HG03135 (cell line): ENCODE measurements at regions not wholly inside any gene's neighbourhood (a gene's known extent, or its start where the extent isn't known, plus 50 kb on each side); places are given as distances from the start of the nearest gene placed in this dataset.
"Not testable (repeated sequence)": the region's sequence is repeated elsewhere in the genome, so short reads cannot be mapped to it uniquely, and the experiment has no call there.

Experiments used
- ATAC-seq: cut with Tn5 transposase; IDR thresholded peaks from one replicate; pipeline ENCODE4 v1.9.1; 2021; ENCODE audit warnings: mild to moderate bottlenecking, moderate library complexity; ENCODE audit not compliant: unreplicated experiment

DNA sequence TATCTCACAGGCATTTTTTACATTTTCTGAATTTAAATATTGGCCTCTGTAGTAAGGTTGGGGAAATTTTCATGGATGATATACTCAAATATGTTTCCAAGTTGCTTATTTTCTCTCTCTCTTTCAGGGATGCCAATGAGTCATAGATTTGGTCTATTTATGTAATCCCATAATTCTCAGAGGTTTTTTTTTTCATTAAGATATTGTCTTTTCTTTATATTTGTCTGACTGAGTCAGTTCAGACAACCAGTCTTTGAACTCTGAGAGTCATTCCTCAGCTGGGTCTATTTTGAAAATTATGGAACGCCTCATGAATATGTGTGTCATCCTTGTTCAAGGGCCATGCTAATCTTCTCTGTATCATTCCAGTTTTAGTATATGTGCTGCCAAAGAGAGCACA lies 223.2 kb downstream of the PCSK1 start:
- no peak for ATAC-seq

- no peak for ATAC-seq
These were observed 225.6 kb downstream of the PCSK1 start for GRCh38 chr5:96207420-96207819.

DNA sequence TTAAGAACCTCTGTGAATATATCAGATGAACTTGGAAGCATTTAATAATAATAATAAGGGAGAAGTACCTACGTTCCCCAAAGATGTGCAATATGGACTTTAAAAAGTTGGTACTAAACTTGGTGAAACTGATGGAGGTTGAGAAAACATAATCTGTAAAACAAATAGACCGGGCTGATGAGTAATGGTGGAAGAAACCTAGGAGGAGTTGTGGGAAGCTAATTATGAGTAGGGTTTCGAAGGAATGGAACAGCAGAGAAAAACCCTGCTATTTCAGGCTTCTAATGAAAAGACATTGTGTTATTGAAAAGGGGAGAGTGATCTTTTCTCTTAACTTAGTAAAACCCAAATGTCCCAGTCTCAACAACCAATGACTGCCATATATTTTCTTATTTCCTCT lies 229.3 kb downstream of the PCSK1 start:
- ATAC-seq, result no peak

DNA sequence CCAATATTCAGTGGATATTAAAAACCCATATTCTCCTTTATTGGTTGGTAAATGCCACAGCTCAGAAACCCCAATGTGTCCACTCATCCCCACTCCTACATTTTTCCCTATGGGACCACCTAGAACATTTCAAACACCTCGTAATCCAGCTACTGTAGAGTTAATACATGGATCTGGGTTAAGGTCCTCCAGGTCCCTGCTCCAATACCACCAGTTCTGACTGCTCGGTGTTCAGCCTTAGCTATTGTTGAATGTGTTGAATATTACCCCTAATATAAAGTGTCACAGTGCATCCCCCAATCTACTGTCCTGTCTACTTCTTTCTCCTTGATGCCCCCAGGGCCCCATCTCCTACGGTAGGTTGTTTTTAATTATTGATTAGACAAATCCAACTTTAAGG lies 231.5 kb downstream of the PCSK1 start:
- ATAC-seq, result no peak

GRCh38 chr5:96200641-96201040 lies 232.4 kb downstream of the PCSK1 start:
- ATAC-seq, result no peak

GRCh38 chr5:96199713-96200183 lies 233.3 kb downstream of the PCSK1 start:
- no peak for ATAC-seq

DNA sequence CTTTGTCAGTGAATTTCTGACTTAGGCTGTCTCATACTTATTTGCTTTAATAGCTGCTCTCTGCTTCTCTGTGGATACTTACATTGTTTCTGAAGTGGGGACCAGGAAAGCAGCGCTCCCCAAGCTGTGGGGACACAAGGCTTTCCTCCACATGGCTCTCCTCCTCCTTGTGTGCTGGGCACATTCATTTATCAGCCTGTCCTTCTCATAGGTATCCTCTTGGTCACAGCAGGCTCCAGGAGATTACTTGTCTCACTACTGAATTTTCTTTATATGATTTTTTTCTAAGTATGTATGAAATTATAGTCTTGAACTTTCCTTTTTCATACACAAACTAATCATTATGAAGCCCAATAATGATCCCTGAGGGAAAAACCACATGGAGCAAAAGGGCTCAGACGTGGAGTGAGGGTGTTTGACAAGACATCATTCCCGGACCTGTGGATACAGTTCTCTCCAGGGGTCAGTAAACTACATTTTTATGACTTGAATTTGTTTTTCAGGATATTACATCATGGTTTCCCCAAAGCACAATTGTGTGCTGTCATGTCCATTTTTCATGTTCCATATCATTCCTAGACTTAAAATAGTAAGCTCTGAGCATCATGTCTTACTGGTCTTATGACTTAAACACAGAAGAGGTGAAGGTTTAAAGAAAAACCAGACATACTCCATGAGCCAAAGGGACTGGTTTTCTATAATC lies 234.5 kb downstream of the PCSK1 start:
- no peak for ATAC-seq

GRCh38 chr5:96197767-96198166 lies 235.3 kb downstream of the PCSK1 start:
- ATAC-seq, result not testable (repeated sequence)

- no peak for ATAC-seq
These were observed 235.7 kb upstream of the ELL2 start for GRCh38 chr5:96197347-96197746.

DNA sequence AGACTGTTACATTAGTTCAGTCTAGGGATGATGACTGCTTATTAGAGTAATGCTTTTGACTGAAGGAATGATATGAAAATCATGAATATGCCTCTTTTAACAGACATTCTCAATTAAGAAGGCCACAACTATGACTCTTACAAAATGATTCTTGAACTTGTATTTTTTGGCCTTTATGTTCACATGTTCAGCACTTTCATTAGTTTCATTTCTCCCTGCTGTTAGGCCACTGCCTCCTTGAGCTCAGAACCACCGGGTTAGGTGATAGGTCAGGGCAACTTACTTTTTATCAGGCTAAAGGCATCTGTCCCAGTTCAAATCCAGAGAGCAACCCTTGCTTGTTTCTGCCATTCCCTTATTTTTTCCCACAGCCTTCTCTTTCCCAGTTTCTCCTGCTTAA lies 235.2 kb upstream of the ELL2 start:
- no peak for ATAC-seq

DNA sequence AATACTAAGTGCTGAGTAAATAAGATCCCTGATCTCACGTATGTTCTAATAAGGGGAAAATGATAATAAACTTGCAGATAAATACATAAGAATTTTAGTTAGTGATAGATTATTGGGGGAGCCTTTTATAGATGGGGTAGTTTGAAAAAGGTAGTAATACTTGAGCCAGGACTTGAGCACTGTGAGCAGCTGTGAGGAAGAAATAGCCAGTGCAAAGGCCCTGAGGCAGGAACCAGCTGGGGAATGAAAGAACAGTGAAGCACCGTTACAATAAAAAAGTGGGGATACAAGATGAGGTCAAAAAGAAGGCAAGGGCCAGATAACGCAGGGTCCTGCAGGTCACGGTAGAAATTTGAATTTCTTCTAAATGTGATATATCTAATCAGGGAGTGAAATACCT lies 234.8 kb upstream of the ELL2 start:
- ATAC-seq, result no peak

DNA sequence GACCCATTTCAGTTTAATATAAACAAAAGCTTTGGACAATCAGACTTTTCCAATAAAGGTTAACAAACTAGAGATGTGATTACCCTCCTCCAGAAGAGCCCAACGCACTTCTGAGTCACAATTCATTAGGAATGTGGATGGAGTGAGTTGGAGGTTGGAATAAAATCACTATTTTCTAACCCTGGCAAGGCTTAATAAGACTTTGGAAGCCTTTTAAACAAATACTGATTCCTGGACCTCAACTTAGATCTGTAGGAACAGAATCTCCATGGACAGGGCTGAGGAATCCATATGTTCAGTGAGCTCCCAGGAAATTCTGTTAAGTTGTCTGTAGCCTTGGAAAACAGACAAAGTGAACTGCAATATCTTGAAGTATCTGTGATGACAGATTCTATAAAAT lies 233.5 kb upstream of the ELL2 start:
- no peak for ATAC-seq

DNA sequence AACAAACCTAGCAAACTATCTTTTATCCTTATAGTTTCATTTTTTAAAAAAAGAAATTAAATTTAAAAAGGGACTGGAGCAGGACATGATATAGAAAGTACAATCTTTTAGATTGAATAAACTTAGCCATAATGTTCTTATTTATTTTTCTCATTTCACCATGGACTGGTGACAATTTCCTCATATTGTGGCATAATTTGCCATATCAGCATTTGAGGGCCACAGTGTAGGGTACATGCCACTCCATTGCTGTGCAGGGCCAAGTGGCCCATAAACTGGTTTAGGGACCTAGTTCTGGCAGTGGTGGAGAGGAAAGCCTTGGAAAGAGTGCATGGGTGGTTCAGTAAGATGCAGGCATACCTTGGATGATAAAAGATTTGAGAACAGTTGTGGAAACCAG lies 232.9 kb upstream of the ELL2 start:
- no peak for ATAC-seq

GRCh38 chr5:96193946-96194345 lies 232.3 kb upstream of the ELL2 start:
- ATAC-seq, result no peak

DNA sequence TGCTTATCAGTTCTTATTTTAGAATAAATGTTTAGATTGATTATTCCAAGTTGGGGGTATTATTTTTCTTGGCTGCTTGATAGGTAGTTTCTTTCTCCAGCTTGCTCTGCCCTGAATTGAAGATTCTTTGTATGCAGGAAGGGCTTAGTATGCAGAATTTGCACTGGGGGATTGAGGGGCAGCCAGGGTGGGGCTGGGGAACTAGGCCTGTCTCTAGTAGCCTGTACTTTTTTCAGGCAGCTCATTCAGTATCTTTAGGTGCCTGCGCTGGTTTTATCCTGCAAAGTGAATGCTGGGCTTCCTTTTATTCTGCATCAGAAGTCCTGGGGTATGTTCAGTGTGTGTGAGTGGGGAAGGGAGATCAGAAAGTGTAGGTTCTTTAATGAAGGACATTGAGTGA lies 228.3 kb upstream of the ELL2 start:
- ATAC-seq, result no peak

GRCh38 chr5:96189028-96189826 lies 227.6 kb upstream of the ELL2 start:
- no peak for ATAC-seq

DNA sequence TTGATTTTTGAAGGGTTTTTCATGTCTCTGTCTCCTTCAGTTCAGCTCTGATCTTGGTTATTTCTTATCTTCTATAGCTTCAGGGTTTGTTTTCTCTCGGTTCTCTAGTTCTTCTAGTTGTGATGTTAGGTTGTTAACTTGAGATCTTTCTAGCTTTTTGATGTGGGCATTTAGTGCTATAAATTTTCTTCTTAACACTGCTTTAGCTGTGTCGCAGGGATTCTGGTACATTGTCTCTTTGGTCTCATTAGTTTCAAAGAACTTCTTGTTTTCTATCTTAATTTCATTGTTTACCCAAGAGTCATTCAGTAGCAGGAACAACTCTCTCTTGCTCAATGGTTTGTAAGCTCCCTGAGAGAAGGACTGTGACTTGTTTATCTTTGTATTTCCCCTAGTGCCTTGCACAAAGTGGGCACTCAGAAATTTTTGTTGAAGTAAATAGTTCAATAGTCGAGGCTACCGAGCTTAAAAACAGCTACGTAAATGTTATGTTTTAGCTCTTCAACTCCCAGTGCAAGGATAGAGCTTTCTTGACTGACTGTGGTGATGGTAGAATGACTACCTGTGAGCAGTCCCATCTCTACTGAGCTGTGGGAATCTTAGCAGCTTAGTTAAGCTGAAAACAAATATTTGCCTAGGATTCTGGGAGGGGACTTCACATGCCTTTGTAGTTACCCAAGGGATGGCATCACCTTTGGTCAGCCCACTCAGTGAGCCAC lies 225.8 kb upstream of the ELL2 start:
- ATAC-seq, result no peak

DNA sequence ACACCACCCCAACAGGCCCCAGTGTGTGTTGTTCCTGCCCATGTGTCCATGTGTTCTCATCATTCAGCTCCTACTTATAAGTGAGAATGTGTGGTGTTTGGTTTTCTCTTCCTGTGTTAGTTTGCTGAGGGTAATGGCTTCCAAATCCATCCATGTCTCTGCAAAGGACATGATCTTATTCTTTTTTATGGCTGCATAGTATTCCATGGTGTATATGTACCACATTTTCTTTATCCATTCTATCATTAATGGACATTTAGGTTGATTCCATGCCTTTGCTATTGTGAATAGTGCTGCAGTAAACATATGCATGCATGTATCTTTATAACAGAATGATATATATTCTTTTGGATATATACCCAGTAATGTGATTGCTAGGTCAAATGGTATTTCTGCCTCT lies 222.9 kb upstream of the ELL2 start:
- ATAC-seq, result not testable (repeated sequence)

DNA sequence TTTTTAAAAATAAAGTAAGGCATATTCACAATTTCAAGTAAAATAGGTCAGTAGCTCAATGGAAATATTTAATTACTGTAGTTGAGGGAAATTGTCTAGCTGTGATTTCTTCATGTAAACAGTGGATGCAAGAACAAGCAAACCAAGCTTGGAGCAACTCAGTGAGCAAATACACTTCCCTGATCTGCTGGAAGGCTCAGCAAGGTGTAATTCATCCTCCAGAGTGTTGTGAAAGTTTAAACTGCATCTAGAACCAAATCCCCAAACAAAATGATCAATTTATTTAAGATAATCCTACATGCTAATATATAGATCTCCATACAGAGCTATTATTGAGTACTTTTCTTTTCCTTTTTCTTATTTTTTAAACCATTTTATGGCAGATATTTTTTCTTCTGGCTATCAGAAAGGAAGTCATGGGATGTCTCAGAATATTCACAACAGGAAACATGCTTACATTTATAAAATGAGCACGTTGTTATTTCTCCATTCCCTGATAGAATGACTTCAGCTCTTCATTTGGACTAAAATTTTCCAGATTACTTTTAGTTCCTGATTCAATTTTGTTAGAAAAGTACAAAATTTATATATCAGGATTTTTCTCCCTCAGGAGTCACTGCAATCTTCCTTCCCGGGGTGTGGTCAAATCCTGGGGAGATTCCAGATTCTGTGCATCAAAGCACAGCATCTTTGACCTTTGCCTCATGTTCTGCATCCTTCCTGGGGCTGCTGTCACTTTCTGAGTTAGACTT lies 219.2 kb upstream of the ELL2 start:
- no peak for ATAC-seq

DNA sequence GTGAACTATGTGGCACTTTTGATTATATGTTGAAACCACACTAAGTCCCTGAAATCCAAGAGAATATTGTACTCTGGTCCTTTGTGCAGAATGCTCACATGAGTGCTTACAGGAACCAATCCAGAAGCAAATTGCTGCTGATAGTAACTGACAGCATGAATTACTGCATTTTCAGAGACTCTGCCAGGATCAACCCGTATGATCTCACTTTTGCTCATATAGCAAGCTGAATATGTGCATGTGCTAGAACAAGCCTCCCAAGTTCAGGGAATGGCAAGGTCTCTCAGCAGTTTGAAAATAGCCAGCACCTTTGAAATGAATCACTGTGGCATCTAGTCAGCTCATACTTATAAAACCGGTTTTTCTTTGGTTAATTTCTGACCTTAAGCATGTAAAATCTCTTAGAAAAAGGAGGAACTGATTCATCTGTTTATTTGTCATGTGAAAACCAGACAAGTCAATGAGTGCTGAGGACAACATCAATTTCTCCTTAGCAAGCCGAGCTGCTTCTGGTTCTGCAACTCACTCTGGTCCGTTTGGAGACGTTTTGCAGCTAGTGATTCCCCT lies 215.7 kb upstream of the ELL2 start:
- ATAC-seq, result peak; percentile 70

DNA sequence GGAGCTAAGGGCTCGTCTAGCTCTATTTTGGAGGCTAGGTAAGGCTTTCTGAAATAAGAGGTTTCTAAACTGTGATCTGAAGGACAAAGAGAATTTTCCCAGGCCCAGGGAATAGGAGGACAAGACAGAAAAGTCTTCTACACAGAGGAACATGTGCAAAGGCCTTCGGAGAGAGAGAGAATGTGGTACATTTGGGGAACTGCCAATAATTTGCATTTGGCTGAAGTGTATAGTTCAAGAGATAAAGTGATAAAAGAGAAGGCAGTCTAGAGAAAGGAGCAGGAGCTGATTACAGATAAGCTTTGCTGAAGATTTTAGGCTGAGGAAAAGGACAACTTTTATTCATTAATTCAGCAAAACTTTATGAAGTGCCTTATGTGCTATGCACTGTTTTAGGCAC lies 214.4 kb upstream of the ELL2 start:
- ATAC-seq, result no peak
